HG02973 (cell line): ENCODE measurements at regions not wholly inside any gene's neighbourhood (a gene's known extent, or its start where the extent isn't known, plus 50 kb on each side); places are given as distances from the start of the nearest gene placed in this dataset.

Experiments used
- ATAC-seq: cut with Tn5 transposase; IDR thresholded peaks from one replicate; pipeline ENCODE4 v1.9.1; 2021; ENCODE audit warnings: moderate library complexity; ENCODE audit not compliant: unreplicated experiment

DNA sequence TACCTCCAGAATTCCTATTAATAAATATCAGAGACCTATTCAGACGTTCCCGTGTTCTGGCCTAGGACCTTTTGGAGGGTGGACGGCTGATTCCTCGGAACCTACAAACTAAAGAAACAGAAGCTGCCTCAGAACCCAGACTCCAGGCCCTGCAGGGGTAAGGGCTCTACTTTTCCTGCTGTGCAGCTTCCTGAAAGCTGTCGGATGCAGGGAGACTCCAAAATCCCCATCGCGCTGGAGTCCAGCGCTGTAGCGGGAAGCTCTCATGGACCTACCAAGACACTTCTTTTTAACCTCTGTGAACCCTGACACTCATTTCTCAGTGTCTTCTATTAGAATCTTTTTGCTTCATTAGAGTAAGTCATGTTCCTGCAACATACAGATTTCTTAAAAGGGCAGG, 244.5 kb upstream of the PITRM1 start:
- no peak for ATAC-seq

DNA sequence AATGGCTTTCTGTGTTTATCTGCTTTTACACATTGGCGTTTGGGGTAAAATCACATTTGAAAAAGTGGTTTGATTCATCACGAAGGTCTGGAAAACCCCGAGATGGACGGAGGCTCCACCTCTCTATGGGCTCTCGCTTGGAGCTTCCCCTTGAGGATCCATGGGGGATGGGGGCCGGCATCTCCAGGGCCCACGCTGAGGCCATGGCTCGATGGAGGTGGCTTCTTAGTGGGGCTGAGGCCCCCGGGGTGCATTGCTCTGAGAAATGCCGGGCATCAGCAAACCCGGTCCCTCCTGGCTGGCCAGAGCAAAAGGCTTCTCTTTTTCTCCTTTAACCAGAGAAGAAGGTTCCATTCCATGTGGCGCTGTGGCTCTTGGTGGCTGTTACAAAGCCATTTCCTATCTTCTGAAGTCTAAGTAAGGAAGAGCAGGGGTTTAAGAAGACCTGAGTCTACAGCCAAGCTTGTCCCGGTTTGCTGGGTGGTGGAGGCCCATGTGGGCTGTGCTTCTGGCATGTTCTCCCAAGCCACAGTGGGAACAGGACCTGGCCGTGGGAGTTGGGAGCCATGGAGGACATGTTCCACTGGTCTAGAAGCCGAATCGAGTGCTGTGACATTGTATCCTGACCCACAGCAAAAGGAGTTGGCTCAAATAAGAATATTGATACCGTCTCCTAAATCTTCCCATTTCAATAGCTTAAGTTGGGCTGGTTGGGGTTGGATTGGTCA, 243.5 kb upstream of the PITRM1 start:
- ATAC-seq: no peak

DNA sequence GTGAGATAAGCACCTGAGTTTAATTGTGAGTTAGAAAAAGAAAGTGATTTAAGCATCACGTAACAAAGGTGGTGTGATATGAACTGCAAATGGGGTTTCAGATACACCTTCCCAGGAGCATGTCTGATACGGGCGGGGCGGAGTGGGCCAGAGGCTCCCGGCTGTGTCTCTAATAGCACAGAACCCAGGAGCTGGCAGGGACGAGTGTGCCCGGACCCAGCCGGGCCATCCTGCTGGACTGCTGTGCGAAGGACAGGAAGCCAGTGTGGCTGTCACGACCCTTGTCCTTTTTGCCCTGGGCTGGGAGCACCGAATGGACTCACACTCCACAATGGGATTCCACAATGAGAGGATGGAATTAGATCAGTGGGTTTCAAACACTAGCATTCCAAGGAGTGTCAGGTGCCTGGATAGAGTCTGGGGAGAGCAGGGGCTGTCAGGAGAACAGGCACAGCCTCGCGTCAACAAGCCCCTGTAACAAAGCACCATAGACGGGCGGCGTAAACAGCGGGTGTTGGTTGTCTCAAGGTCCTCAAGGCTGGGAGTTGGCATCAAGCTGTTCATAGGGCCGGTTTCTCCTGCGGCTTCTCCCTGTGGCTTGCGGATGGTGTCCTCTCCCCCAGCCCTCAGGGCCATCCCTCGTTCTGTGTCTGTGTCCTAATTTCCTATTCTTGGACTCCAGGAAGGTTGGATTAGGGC, 242.6 kb upstream of the PITRM1 start:
- no peak for ATAC-seq

DNA sequence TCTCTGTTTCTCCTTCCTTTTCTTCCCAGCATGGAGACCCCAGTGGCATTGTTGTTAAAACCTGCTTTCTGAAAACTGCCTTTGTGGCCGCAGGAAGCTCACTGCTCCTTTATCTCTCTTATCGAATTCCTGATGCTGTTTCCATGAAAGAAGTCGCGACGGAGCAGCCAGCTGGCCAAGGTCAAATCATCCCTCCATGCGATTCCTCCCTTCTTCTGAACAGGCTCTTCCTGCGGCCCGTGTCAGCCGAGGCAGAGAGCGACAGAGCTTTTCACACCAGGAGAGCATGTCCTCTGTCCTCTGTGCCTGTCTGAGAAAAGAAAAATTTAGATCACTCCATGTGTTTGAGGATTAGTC, 242.1 kb upstream of the PITRM1 start:
- ATAC-seq: no peak

DNA sequence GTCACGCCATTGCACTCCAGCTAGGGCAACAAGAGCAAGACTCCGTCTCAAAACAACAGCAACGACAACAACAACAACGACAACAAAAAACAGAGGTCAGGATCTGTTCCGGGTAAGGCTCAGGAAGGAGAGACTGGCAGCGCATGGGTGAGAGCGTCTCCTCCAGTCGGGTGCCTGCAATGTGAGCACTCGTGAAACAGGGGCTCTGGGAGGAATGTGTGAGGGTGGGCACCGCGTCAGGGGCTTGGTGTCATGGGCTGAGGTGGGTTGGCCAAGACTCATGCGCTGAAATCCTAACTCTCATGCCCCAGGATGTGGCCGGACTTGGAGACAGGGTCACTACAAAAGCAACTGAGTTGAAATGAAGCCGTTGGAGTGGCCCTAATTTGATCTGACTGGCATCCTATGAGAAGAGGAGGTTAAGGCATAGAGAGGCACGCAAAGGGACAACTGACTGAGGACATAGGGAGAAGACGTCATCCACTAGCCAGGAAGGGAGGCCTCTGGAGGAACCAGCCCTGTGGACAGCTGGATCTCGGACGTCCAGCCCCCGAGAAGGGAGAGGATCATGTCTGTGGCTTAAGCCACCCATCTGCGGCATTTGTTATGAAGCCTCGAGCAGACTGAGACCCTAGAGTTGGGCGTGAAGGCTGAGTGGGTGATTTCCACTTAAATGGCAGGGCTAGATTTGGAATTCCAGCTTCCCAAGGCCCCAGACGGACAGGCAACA, 241.5 kb upstream of the PITRM1 start:
- ATAC-seq: no peak

DNA sequence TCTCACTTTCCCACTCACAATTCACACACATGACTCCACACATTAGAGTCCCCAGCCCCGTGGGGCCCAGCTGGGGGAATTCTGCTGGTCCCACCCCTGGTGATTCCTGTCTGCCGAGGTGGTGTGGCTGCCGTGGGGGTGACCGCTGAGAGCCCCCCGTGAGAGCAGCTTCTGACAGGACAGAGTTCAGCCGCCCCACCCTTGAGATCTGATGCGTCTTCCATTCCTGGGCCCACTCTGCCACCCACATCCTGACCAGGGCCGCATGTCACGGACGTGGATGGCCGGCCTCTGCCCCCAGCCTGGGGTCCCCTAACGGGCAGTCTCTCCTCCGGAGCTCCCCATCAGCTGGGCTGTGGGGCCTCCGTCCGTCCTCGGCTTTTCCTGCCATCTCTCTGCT, 240.1 kb upstream of the PITRM1 start:
- ATAC-seq: no peak

DNA sequence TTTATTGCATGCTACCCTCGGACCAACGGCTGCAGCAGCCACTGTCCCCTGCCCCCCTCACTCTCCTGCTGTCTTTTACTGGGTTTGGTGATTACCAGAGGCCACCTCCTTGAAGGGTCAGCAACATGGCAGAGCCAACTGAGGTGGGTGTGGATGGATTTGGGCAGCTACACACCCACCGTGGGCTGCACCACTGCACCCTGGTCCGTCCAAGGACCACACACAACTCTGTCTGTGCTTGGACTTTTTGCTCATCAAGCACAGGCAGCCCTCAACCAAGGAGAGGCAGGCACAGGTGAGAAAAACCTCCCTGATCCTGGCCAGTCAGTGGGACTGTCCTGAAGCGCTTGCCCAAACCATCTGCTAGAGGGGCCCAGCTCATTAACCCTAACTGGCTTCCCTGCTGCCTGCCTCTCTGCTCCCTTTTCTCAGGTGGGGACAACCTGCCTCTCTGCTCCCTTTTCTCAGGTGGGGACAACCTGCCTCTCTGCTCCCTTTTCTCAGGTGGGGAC, 239.5 kb upstream of the PITRM1 start:
- ATAC-seq: no peak

DNA sequence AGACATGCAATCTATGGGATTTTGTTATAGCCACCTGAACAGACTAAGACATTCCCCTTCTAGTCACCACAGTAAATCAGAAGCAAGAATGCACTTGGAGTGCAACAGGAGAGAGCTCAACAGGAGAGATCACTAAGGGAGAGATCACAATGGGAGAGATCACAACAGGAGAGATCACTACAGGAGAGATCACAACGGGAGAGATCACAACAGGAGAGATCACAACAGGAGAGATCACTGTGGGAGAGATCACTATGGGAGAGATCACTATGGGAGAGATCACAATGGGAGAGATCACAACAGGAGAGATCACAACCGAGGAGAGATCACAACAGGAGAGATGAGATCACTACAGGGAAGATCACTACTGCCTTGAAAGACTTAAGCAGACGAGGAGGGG, 238.5 kb upstream of the PITRM1 start:
- ATAC-seq: no peak

DNA sequence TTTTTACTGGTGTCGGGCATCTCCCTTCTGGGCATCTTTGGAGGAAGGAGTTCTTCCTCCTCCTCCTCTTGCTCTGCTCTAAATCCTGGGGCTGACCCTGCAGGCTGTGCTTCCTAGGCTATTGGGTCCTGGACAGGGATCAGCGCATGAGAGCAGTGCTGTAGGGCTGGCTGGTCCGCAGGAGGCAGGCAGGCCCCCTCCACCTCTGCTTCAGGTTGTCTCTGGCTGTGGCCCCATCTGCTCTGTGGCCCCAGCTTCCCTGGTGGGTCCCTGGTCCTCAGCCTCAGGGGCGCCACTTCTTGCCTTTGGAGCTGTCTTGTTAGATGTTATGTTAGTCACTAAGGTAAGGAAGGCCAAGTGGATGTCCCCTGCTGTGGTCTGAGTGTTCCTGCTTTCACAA, 237.3 kb upstream of the PITRM1 start:
- no peak for ATAC-seq

DNA sequence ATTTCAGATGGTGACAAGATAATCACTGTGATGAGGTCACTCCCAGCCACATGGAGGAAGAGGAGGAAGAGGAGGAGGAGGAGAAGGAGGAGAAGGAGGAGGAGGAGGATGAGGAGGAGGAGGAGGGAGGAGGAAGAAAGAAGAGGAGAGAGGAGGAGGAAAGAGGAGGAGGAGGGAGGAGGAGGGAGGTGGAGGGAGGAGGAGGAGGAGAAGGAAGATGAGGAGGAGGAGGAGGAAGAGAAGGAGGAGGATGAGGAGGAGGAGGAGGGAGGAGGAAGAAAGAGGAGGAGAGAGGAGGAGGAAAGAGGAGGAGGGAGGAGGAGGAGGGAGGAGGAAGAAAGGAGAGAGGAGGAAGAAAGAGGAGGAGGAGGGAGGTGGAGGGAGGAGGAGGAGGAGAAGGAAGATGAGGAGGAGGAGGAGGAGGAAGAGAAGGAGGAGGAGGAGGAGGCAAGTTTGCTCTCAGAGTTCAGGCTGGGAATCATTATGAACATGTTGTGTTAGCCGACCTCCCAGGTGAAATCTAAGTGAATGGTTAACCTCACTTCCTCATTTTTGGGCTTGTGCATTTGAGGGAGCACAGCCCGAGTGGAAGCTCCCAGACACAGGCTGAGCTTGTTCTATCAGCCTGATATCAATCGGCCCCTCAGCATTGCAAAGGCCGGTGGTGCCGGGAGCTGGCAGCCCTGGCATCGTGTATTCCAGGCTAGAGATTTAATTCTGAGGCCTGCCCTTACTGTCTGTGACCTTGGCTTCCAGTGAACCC, 236.2 kb upstream of the PITRM1 start:
- ATAC-seq: no peak

DNA sequence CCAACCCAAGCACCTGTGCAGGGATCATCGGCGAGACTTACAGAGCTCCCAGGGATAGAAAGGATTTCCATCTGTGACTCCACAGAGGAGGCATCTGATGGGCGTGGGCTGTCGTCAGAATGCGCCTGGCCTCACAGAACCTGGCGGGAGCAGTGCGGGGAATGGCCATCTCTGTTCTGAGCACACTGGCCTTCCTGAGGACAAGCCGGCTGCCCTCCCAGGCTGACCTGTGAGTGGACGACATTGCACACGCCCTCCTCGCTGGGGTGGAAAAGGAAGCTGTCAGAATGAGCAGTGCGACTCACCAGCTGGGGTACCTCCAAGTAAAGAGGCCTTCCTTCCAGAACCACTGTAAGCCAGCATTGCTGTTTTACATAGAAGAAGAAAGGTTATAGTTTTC, 234.6 kb upstream of the PITRM1 start:
- ATAC-seq: no peak

DNA sequence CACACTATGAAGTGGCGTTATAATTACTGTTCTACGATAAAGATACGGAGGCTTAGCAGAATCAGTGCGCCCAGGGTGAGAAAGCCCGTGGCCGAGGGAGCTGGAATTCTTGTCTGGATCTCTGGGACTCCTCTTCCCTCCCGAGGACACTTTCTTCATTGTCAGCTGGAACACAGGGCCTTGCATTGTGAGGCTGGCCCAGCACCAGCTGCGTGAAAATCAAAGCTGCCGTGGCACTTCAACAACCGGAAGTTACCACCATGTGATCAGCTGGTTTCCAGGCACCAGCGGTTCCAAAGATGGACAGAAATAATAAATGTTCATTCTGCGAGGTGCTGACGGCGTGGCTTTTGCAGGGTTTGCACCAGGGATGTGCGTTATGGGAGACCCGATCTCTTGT, 234.0 kb upstream of the PITRM1 start:
- no peak for ATAC-seq

DNA sequence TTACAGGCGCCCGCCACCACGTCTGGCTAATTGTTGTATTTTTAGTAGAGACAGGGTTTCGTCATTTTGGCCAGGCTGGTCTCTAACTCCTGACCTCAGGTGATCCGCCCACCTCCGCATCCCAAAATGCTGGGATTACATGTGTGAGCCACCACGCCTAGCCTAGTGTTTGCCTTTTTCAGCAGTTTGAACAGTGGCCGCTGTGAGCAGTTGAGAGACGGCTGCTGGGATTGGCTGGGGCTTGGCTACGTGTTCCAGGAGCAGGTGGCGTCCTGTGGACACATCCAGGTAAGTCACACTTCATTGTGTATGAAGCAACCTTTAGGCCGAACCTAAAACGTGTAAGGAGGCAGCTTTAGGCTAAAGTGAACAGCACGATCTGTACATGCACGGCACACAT, 231.8 kb upstream of the PITRM1 start:
- ATAC-seq: no peak

DNA sequence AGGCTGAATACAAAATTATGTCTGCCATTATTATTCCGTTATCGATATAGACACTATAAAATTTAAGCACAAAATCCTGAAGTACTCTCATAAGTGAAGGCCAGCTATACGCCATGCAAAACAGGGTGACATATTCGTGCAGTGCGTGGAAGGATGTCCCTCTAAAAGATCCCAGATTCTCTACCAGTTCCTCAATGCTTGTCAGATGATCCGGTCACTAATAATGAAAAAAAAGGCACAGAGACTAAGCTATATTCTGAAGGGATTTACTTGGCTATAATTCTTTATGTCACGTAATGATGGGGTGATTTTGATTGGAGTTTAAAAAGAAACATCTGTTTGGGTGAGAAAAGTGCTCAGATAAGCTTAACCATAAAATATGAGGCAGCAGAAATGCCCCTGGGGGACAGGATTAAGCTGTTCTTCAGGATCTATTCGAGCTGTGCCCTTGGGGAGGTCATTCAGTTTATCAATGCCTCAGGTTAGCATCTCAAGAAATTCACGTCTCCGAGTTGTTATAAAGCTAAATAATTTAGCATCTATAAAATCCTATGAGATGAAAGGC, 229.7 kb upstream of the PITRM1 start:
- ATAC-seq: no peak

DNA sequence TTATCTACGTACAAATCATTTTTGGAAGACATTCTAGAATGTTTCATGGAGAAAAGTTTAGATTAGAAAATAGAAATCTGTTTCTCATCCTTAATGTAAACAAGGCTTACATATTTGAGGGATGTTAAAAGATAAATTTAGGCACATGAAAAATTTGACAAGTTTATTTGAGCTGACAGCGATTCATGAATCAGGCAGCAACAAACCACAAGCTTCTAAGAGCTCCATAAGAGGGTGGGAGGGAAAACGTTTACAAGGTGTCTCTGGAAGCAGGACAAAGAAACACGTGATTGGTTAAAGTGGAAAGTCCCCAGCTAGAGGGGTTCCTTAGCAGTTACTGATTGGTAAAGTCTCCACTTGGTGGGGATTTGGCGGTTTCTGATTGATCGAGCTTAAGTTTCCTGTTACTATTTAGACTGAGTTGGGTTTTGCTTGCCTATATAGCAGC, 228.9 kb upstream of the PITRM1 start:
- ATAC-seq: no peak

DNA sequence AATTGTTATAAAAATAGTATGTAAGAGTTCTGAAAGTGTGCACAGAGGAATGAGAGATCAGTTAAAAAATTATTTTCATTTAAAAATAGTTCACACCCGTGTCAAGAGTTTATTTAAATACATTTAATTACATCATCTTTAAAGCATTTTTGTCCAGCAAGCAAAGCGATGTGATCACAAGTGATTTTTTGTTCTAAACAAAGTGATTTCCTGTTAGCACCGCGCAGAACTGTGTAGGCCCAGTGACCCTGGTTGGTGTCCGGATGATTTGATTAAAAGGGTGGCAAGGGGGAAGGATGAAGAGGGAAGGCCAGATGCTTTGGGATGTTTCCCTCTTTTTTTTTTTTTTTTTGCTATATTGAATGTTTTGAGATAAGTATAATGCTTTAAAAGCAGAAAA, 227.8 kb upstream of the PITRM1 start:
- ATAC-seq: no peak

DNA sequence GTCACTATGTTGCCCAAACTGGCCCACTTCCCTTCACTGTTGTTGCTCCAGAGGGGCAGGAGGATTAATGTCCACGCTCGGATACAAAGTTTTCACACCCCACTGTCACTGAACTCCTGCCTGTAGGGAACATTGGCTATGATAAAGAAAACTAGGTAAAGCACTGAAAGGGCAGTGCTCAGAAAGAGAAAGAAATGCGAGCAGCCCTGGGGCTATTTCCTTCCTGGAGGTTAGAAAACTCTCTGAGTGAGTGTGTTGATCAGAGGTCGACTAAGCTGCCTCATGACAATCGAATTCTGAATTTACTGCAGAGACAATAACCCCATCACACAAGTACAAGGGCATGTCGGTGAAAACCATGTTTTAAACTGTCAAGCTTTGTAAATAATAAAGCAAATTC, 227.2 kb upstream of the PITRM1 start:
- no peak for ATAC-seq

DNA sequence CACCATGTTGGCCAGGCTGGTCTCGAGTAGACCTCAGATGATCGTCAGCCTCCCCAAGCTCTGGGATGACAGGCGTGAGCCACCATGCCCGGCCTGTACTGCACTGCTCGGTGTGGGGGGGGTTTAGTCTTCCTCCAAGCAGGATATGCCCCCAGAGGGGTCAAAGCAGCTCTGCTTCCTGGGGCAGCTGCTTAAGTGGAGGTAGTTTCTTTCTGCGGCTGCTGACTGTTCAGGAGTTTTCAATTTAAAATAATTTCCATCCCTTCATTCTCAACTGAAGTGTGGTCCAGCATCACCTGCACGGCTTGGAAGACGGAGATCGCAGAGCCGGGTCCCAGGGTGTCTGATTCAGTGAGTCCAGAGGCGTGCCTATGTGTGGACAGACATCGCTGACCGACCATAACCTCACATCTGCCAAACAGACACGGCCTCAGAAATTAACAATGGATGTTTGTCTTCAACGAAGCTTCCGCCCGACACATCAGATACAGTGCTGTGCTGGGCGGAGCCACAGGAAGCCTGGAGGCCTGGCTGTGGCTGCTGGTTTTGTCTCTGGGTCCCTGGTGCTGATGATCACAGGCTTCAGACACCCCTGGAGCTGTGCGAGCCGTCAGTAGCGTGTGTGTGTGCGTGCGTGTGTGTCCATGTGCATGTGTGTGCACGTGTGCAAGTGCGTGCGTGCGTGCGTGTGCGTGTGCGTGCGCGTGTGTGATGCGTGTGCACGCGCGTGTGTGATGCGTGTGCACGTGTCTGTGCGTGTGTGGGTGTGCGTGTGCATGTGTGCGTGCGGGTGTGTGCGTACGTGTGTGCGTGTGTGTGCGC, 226.5 kb upstream of the PITRM1 start:
- ATAC-seq: no peak

DNA sequence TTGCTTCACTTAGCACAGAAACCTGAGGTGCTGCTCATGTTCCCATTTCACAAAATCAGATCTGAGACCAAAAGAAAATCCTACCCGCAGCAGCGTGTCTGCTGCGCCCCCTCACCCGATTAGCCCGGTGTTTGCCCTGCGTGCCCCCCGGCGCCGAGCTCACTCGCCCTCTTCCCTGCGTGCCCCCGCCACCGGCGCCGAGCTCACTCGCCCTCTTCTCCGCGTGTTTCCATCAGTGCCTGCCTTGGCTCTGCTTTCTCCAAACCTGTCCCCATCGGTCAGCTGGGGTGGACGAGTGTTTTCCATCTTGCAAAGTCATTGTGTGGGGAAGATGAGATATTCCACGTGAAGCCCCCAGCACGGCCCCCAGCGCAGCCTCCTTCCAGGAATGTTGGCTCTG, 225.3 kb upstream of the PITRM1 start:
- no peak for ATAC-seq

DNA sequence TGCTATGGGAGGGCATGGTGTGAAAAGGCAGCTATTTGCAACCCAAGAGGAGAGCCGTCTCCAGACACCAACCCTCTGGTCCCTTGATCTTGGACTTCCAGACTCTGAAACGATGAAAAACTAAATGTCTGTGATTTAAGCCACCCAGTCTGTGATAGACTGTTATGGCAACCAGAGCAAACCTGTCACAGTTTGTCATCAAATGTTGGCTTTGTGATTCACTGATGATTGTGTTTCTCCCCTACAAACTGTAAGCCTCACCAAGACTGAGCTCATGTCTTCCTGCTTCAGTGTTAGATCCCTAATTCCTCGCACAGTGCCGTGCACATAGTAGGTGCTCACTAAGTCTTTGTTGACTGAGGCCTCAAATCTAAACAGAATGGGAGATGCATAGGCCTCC, 224.6 kb upstream of the PITRM1 start:
- ATAC-seq: no peak
